ENCODE measurements at regions not wholly inside any gene's neighbourhood (a gene's known extent, or its start where the extent isn't known, plus 50 kb on each side); places are given as distances from the start of the nearest gene placed in this dataset.

DNA sequence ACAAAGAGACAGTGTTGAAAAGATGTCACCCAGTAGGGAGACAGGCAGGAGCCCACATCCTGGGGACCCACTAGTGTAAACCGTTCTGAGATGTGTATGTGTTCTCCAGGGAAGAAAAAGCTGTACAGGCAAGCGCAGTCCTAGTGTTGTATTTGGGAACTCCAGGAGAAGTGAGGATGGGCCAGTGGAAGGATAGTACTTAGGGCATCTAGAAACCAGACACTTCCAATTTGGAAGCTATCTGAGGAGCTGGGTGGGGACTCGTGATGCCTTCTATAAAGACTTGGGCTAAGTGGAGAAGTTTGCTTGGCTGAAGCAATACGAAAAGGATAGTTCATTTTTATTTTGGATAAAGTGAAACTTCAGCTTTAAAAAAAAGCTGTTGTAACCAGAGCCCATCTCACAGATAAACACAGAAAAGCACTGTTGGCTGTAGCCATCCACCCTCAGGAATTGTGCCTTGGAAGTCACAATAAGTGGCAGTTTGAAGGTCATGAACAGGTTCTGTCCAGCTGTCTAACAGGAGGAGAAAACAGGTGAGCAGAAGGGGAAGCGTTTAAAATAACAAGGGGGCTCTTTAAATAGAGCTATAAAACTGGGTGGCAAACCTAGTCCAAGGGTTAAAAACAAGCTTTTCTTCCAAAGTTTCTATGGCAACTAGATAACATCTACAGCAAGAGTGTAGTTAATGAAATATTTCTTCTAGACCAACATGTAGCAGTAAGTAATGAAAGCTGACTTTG lies 108.0 kb upstream of the ARHGAP5 start (continued):
- TF ChIP-seq, protein P1, sequence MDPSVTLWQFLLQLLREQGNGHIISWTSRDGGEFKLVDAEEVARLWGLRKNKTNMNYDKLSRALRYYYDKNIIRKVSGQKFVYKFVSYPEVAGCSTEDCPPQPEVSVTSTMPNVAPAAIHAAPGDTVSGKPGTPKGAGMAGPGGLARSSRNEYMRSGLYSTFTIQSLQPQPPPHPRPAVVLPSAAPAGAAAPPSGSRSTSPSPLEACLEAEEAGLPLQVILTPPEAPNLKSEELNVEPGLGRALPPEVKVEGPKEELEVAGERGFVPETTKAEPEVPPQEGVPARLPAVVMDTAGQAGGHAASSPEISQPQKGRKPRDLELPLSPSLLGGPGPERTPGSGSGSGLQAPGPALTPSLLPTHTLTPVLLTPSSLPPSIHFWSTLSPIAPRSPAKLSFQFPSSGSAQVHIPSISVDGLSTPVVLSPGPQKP (IDR thresholded peaks at IDR 0.05; ENCODE audit: borderline replicate concordance, low read depth, low read length) = no peak

DNA sequence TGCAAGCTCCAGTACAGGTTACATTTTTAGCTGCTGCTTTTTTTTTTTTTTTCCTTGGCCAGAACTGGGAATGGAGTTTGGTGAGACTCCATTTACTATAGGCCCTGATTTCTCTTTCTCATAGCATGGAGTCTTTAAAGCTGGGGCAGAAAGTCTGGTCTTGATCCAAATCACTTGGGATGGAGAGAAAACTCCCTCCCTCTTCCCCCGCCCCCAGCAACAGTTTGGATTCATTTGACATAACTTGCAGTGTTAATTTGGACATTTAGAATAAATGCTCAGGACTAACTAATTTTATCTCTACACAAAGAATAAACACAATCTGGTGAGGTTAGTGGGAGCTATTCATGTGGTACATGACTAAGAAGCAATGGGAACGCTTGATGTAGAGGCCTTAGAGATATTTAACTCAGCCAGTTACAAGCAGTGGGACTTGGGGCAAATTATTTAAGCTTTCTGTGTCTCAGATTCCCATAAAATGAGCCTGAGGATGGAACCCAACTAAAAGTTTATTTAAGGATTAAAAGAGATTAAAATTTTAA lies 107.3 kb upstream of the ARHGAP5 start:
- BruUV-seq (replicated peaks) = no TSS peak
- Histone ChIP-seq H2AFZ (replicated peaks; ENCODE audit: low read length, poor library complexity) (no peak overlapping the region), H3K23ac (ENCODE audit: low read depth, low read length) (no peak overlapping the region), H4K20me1 (ENCODE audit: insufficient read depth, low read length) (no peaks in the 10 kb centered on the region), H3K9me1 (ENCODE audit: insufficient read depth, low read length) (peaks cover 4% of the 10 kb centered on the region), H3K27me3 (ENCODE audit: control insufficient read depth, insufficient read depth, low read length) (no peaks in the 10 kb centered on the region; the same call in none of the 2 replicates), H4K5ac (ENCODE audit: low read depth, low read length) (no peak overlapping the region), H3K14ac (replicated peaks; ENCODE audit: low read depth, low read length) (no peak overlapping the region), H2BK20ac (ENCODE audit: low read depth, low read length) (no peak overlapping the region), H3K4me2 (ENCODE audit: low read depth, low read length) (no peak overlapping the region), H2AK9ac (replicated peaks; ENCODE audit: low read depth, low read length, poor library complexity) (no peak overlapping the region), H3K27ac (ENCODE audit: insufficient read depth, low read length) (no peak overlapping the region), H3K4me3 (ENCODE audit: insufficient read depth, low read depth, low read length) (no peak overlapping the region), H2BK120ac (ENCODE audit: low read depth, low read length) (no peak overlapping the region), H4K8ac (ENCODE audit: low read depth in 2 of 2, low read length in 2 of 2) (no peak overlapping the region), H2AK5ac (ENCODE audit: low read depth, low read length) (no peak overlapping the region), H3K4me1 (ENCODE audit: control insufficient read depth, insufficient read depth, low read length) (peaks cover 15% of the 10 kb centered on the region), H3K4ac (ENCODE audit: low read depth, low read length) (no peak overlapping the region), H3K36me3 (ENCODE audit: control insufficient read depth, insufficient read depth, low read length) (no peaks in the 10 kb centered on the region), H3K18ac (ENCODE audit: low read depth, low read length) (no peak overlapping the region), H2BK15ac (ENCODE audit: low read depth, low read length) (no peak overlapping the region), H3K9ac (ENCODE audit: low read depth, low read length) (no peak overlapping the region), H4K91ac (ENCODE audit: insufficient read depth, low read depth, low read length) (no peak overlapping the region), H2BK5ac (ENCODE audit: low read depth, low read length, poor library complexity, severe bottlenecking) (no peak overlapping the region), H3K56ac (ENCODE audit: extremely low read depth, insufficient read depth, low read length) (no peak overlapping the region), H3K9me3 (ENCODE audit: control insufficient read depth, insufficient read depth, low read length) (peaks cover 3% of the 10 kb centered on the region), H3K79me1 (ENCODE audit: low read depth in 1 of 2, low read length in 2 of 2) (no peaks in the 10 kb centered on the region)
- intact Hi-C loops (cut with micrococcal nuclease) (loop anchor here (5.0 kb wide), 1 partner anchor 73 kb away; no protein-coding TSS in a partner anchor), in situ Hi-C loops (cut with MboI; ENCODE audit: low sequenced_read_pairs) (no loop called here), dilution Hi-C loops (cut with HindIII; ENCODE audit: low sequenced_read_pairs, unreplicated experiment) (no loop called here)
- DNase-seq (no peak), ATAC-seq (ENCODE audit: low read depth) (no peak)
- no CpG with 5 or more reads among the region's 2 CpGs for WGBS, 2 experiments (ENCODE audit: extremely low coverage in 2 of 2, insufficient read length in 1 of 2)
- TF ChIP-seq RFX5 (IDR thresholded peaks at IDR 0.05; ENCODE audit: low read depth, low read length) (no peak), BHLHE40 (IDR thresholded peaks at IDR 0.05; ENCODE audit: low read depth, low read length) (no peak), RAD21 (IDR thresholded peaks at IDR 0.05; ENCODE audit: low read length) (no peak)
- ChIA-PET CTCF (interaction anchor here (0.6 kb wide), 1 partner anchor 9 kb away, joined by 6 read pairs; no protein-coding TSS in a partner anchor), POLR2A (ENCODE audit: unreplicated experiment) (interaction anchor here (0.6 to 0.7 kb wide), 2 partner anchors 60 to 391 kb away, joined by 8 read pairs; no protein-coding TSS in a partner anchor)
